Nucleus accumbens (tissue), 56 donors: ENCODE measurements at regions not wholly inside any gene's neighbourhood (a gene's known extent, or its start where the extent isn't known, plus 50 kb on each side); places are given as distances from the start of the nearest gene placed in this dataset.
"Not testable (repeated sequence)": the region's sequence is repeated elsewhere in the genome, so short reads cannot be mapped to it uniquely, and the experiment has no call there.

Experiments used
- DNase-seq, 56 donors: peaks; one replicate each; lab custom pipeline; 2025; lab: John Stamatoyannopoulos, UW

GRCh38 chr1:64318428-64318827, 115.0 kb downstream of the UBE2U start:
- no peak for DNase-seq

DNA sequence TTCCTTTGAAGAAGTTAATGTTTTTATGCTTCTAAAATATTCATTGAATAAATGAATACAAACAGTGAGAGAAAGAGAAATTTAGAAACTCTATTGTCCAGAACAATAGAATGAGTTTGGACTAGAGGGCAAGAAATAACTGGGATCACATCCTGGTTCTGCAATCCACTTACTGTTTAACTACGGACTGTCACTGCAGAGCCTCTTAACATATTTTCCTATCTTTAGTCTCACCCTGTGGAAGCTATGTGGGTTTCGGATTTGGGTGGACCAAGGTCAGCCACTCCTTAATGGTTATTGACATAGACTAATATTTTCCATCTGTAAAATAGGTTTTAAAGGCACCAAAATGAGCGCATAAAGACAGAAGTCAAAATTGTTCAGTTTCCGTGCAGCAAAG, 116.6 kb downstream of the UBE2U start:
- DNase-seq, result no peak

GRCh38 chr1:64320470-64320869, 117.0 kb downstream of the UBE2U start:
- DNase-seq, result no peak

- no peak for DNase-seq
Observed at GRCh38 chr1:64320922-64321614, 117.6 kb downstream of the UBE2U start.

DNA sequence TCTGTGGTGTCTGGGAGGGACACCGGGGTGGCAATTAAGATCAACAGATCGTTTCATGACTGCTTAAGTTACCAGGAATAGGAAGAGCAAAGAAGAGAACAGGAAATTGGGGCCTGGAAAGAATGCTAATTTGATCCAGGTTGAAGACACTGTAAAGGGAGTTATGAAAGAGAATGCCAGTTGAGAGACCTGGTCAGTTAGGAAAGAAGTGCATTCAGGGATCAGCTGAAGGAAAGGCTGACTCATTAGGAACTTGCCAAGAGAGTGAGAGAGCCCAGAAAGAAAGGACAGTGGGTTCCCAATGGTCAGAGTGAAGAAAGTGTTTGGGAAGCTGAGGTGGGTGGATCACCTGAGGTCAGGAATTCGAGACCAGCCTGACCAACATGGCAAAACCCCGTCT, 119.6 kb downstream of the UBE2U start:
- DNase-seq, result no peak

DNA sequence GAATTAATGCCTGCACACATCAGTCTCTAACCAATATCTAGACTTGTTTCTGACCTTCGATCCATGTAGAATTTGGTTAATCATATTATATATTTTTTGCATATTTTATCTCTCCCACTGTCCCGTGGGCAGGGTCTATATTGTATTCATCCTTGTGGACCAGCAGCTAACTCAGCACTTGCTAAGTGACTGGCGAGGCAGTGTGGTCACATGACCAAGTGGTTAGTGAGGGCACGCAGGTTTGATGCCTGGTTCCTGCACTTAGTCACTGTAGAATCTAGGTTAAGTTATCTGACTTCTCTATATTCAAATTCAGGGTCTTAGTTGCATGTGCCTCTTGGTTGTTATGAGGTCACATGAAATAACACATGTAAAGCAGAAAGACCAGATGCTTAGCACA, 120.5 kb downstream of the UBE2U start:
- no peak for DNase-seq

GRCh38 chr1:64325856-64326255, 122.4 kb downstream of the UBE2U start:
- DNase-seq, result no peak

- DNase-seq, result no peak
Observed at GRCh38 chr1:64327119-64327518, 123.7 kb downstream of the UBE2U start.

DNA sequence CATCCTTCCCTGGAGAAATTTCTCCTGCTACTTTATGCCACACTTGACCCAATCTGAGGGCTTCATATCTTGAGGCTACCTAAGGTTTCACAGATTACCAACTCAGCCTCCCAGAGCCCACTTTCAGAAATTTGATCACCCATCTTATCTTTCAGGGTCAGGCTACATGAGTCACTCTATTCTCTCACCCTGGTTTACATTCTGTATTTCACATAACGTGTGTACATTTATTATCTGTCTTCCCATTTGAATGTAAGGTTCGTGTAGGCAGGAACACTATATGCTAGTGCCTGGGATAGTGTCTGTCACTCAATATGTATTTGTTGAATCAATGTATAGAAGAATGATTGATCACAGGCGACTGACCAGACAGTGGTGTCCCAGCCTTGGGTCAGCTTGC, 124.8 kb downstream of the UBE2U start:
- no peak for DNase-seq

GRCh38 chr1:64330839-64331238, 127.4 kb downstream of the UBE2U start:
- DNase-seq, result no peak

DNA sequence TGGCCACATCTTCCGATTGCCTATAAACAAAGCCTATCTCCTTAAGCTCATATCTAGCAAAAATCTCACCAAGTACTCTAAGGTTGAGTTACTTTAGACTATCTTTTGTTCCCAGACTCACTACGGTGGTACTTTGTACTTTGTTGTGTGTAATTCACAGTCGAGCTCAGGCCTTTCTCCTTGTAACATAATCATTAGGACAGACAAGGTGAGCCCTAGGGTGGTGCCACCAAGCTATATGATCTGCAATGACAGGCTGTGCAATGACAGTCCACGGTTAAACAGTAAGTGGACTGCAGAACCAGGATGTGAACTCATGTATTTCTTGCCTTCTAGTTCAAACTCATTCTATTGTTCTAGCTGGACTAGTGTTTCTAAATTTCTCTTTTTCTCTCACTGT, 132.2 kb downstream of the UBE2U start:
- DNase-seq, result no peak

DNA sequence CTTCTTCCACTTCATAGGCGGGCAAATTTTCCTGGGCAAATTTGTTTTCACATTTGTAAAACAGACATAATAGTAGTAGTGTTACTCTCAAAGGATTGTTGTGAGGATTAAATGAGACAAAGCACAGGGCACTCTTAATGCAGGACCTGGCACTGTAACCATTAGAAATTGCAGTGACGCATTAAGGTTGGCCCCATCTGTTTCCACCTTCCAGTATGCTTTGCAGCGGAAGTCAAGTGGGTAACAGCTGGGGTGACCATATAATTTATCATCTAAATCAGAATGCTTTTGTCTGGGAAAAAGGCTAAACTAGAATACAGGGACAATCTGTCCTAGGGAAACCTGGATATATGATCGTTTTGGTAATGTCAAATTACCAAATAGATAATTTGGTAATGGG, 132.5 kb upstream of the CACHD1 start:
- no peak for DNase-seq

DNA sequence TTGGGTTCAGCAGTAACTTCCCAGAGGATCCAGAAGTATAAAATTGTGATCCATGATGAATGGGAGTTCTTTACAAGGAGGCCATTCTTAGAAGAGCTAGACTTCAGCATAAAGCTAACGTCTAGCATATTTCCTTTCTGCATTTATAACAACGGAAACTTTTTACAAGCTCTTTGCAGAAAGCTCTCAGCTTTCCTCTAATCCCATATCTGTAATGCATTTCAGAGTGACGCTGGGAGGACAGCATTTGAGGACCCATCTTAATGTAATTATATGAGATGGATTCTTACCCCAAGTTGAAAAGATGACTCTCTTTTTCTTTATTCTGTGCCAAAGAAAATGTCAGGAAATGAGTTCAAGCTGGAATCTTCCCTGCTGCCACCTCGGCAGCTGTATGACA, 132.0 kb upstream of the CACHD1 start:
- DNase-seq, result no peak

- no peak for DNase-seq
Observed at GRCh38 chr1:64340361-64340760, 129.6 kb upstream of the CACHD1 start.

GRCh38 chr1:64343105-64343822, 126.7 kb upstream of the CACHD1 start:
- DNase-seq, result no peak

DNA sequence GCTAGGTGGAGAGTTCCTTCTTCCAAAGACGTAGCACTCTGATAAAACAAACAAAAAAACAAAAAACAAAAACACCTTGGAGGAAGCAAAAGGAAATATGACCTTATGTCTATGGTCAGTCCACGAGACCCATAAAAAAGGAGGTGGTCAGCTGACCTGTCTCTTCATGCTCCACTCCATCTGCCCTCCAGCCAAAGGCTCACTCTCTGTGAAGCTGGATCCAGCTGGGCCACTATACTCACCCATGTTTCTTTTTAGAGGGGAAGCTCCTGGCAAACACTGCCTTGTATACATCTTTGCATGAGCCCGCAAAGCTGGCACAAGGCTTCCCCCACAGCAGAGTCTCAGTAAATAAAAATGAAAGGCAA, 126.1 kb upstream of the CACHD1 start:
- DNase-seq, result no peak

GRCh38 chr1:64348270-64348960, 121.5 kb upstream of the CACHD1 start:
- DNase-seq, result no peak

DNA sequence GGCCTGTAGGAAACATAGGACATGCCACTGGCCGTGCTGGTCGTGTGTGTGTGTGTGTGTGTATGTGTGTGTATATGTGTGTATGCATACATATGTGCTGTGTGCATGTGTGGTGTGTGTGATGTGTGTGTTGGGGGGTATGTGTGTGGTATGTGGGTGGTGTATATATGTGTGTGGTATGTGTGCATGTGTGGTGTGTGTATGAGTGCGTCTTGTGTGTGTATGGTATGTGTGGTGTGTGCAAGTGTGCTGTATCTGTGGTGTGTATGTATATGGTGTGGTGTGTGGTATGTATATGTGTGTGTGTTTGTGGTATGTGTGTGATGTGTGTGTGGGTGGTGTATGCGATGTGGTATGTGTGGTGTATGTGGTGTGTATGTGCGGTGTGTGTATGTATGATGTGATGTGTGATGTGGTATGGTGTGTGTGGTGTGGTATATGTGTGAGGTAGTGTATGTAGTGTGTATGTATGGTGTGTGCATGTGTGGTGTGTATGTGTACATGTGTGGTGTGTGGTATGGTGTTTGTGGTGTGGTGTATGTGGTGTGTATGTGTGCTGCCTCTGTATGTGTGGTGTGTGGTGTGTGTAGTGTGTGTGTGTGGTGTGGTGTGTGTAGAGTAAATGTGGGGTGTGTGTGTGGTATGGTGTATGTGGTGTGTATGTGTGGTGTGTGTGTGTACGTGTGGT, 120.8 kb upstream of the CACHD1 start:
- no peak for DNase-seq

- not testable (repeated sequence) for DNase-seq
Observed at GRCh38 chr1:64355534-64355933, 114.4 kb upstream of the CACHD1 start.

- no peak for DNase-seq
Observed at GRCh38 chr1:64356636-64357256, 113.2 kb upstream of the CACHD1 start.

GRCh38 chr1:64357422-64357821, 112.5 kb upstream of the CACHD1 start:
- DNase-seq, result no peak
